Adipocyte (in vitro differentiated cells): ENCODE measurements at regions not wholly inside any gene's neighbourhood (a gene's known extent, or its start where the extent isn't known, plus 50 kb on each side); places are given as distances from the start of the nearest gene placed in this dataset.

Source experiments
- DNase-seq: peaks from one replicate; pipeline ENCODE4 v3.0.0-alpha.2; 2015; ENCODE audit warnings: low read depth
- H3K27me3 ChIP-seq: replicated peaks from 2 replicates; pipeline ENCODE4 v1.7.0; 2013; ENCODE audit warnings: mild to moderate bottlenecking, low read length, moderate library complexity; ENCODE audit not compliant: control insufficient read depth, insufficient read depth
- H3K36me3 ChIP-seq: 2 replicates; pipeline ENCODE4 v1.7.0; 2013; ENCODE audit warnings: low read length, mild to moderate bottlenecking, moderate library complexity; ENCODE audit not compliant: control insufficient read depth, insufficient read depth, severe bottlenecking
- H3K4me1 ChIP-seq: 2 replicates; pipeline ENCODE4 v1.7.0; 2013; ENCODE audit warnings: mild to moderate bottlenecking, low read length, moderate library complexity; ENCODE audit not compliant: control insufficient read depth, insufficient read depth
- H3K4me3 ChIP-seq: 2 replicates; pipeline ENCODE4 v1.7.0; 2013; ENCODE audit warnings: mild to moderate bottlenecking, low read length, moderate library complexity
- H3K9ac ChIP-seq: 2 replicates; pipeline ENCODE4 v1.7.0; 2013; ENCODE audit warnings: mild to moderate bottlenecking, low read length, moderate library complexity
- H3K9me3 ChIP-seq: 2 replicates; pipeline ENCODE4 v1.7.0; 2013; ENCODE audit warnings: mild to moderate bottlenecking, low read length, moderate library complexity; ENCODE audit not compliant: control insufficient read depth

- no peak overlapping the region for H3K9ac ChIP-seq
- no peaks in the 10 kb centered on the region for H3K36me3 ChIP-seq
- no peaks in the 10 kb centered on the region for H3K4me1 ChIP-seq
- DNase-seq: no peak
- peaks cover 5% of the 10 kb centered on the region for H3K27me3 ChIP-seq
- peaks cover 7% of the 10 kb centered on the region for H3K9me3 ChIP-seq
- no peak overlapping the region for H3K4me3 ChIP-seq
These were observed 284.5 kb downstream of the NPHP4 start for GRCh38 chr1:5707566-5708345.

GRCh38 chr1:5706239-5706638 lies 286.0 kb downstream of the NPHP4 start:
- Histone ChIP-seq H3K9me3 (peaks cover 7% of the 10 kb centered on the region), H3K4me1 (no peaks in the 10 kb centered on the region), H3K4me3 (no peak overlapping the region), H3K27me3 (peaks cover 5% of the 10 kb centered on the region), H3K9ac (no peak overlapping the region), H3K36me3 (no peaks in the 10 kb centered on the region)
- no peak for DNase-seq

GRCh38 chr1:5705751-5706150 lies 286.5 kb downstream of the NPHP4 start:
- Histone ChIP-seq H3K9me3 (peaks cover 7% of the 10 kb centered on the region), H3K9ac (no peak overlapping the region), H3K36me3 (no peaks in the 10 kb centered on the region), H3K4me1 (no peaks in the 10 kb centered on the region), H3K27me3 (peaks cover 5% of the 10 kb centered on the region), H3K4me3 (no peak overlapping the region)
- DNase-seq: no peak

- Histone ChIP-seq H3K4me1 (no peaks in the 10 kb centered on the region), H3K4me3 (no peak overlapping the region), H3K9me3 (peaks cover 7% of the 10 kb centered on the region), H3K36me3 (no peaks in the 10 kb centered on the region), H3K27me3 (peaks cover 5% of the 10 kb centered on the region), H3K9ac (no peak overlapping the region)
- DNase-seq: no peak
These were observed 287.4 kb downstream of the NPHP4 start for GRCh38 chr1:5704561-5705514.

GRCh38 chr1:5701642-5702041 lies 290.6 kb downstream of the NPHP4 start:
- Histone ChIP-seq H3K27me3 (peaks cover 5% of the 10 kb centered on the region), H3K36me3 (no peaks in the 10 kb centered on the region)

GRCh38 chr1:5693568-5693967 lies 298.7 kb downstream of the NPHP4 start:
- H3K9ac ChIP-seq: no peak overlapping the region
- no peak overlapping the region for H3K4me3 ChIP-seq
- no peaks in the 10 kb centered on the region for H3K4me1 ChIP-seq
- no peaks in the 10 kb centered on the region for H3K36me3 ChIP-seq
- DNase-seq: no peak
- peaks cover 2% of the 10 kb centered on the region for H3K9me3 ChIP-seq
- H3K27me3 ChIP-seq: no peaks in the 10 kb centered on the region

More at GRCh38 chr1:5701642-5702041, 290.6 kb downstream of the NPHP4 start:
- Histone ChIP-seq H3K4me1 (no peaks in the 10 kb centered on the region), H3K4me3 (no peak overlapping the region), H3K9me3 (peaks cover 4% of the 10 kb centered on the region), H3K9ac (no peak overlapping the region)
- DNase-seq: no peak

- Histone ChIP-seq H3K27me3 (no peaks in the 10 kb centered on the region), H3K9ac (no peak overlapping the region), H3K36me3 (no peaks in the 10 kb centered on the region), H3K4me1 (no peaks in the 10 kb centered on the region), H3K9me3 (peaks cover 2% of the 10 kb centered on the region), H3K4me3 (no peak overlapping the region)
- DNase-seq: no peak
These were observed 299.6 kb downstream of the NPHP4 start for GRCh38 chr1:5692664-5693063.

- H3K4me3 ChIP-seq: no peak overlapping the region
These were observed 300.3 kb downstream of the NPHP4 start for GRCh38 chr1:5691795-5692509.

GRCh38 chr1:5690898-5691297 lies 301.3 kb downstream of the NPHP4 start:
- Histone ChIP-seq H3K9ac (no peak overlapping the region), H3K4me3 (no peak overlapping the region), H3K27me3 (no peaks in the 10 kb centered on the region), H3K36me3 (no peaks in the 10 kb centered on the region), H3K4me1 (no peaks in the 10 kb centered on the region), H3K9me3 (no peaks in the 10 kb centered on the region)
- DNase-seq: no peak

More at GRCh38 chr1:5691795-5692509, 300.3 kb downstream of the NPHP4 start:
- H3K27me3 ChIP-seq: no peaks in the 10 kb centered on the region
- H3K4me1 ChIP-seq: no peaks in the 10 kb centered on the region
- no peak overlapping the region for H3K9ac ChIP-seq
- no peaks in the 10 kb centered on the region for H3K36me3 ChIP-seq
- H3K9me3 ChIP-seq: peaks cover 2% of the 10 kb centered on the region
- DNase-seq: no peak

GRCh38 chr1:5690291-5690690 lies 301.9 kb downstream of the NPHP4 start:
- no peaks in the 10 kb centered on the region for H3K4me1 ChIP-seq
- no peaks in the 10 kb centered on the region for H3K36me3 ChIP-seq
- H3K9me3 ChIP-seq: no peaks in the 10 kb centered on the region
- no peak overlapping the region for H3K4me3 ChIP-seq
- no peak for DNase-seq
- no peaks in the 10 kb centered on the region for H3K27me3 ChIP-seq
- no peak overlapping the region for H3K9ac ChIP-seq
